ENCODE measurements at regions not wholly inside any gene's neighbourhood (a gene's known extent, or its start where the extent isn't known, plus 50 kb on each side); places are given as distances from the start of the nearest gene placed in this dataset.
"Not testable (repeated sequence)": the region's sequence is repeated elsewhere in the genome, so short reads cannot be mapped to it uniquely, and the experiment has no call there.

DNA sequence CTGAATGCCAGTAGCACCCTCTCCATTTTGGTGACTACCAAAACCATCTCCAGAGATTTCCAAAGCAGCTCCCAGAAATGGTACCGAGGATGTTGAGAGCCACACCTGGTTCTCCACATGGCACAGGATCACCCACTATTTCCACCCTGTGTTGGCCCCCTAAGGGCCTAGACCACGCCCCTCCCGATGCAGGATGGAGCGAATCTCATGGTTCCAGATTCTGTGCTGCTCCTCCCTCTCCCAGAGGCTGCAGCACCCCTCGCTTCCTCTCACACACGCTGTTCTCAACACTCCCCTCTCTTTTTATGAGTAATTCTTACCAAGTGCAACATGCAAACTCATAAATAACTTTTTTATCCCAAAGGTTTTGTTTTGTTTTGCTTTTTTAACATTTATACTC is 571.5 kb downstream of the STK39 start:
- DNase-seq = no peak

DNA sequence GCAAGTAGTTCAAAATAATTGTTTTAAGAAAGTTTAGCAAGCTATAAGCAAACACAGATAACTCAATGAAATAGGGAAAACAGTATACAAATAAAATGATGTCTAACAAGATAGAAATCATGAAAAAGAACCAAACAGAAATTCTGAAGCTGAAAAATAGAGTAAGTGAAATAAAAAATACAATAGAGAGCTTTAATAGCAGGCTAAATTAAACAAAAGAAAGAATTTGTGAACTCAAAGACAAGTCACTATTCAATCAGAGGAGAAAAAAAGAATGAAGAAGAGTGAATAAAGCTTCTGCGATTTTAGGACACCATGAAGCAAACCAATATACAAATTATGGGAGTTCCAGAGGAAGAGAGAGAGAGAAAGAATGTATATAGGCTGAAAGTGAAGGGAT is 576.8 kb downstream of the STK39 start:
- no peak for DNase-seq

DNA sequence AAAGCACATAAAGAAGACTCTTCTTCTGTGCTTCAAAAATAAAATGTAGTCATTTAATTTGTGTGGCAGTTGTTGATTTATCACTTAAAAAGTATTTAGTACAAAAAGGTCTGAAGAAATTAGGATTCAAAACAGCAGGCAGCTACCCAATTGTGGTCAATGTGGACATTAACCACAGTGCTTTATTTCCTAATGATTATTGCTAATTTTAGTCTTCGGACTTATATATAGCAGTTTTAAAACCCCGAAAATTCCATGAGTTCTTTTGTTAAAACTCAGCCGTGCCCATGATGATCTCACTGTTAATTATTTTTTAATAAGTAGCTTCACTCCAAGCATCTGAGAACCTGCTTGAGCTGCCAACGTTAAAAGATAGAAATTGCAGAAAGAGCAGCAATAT is 594.3 kb downstream of the STK39 start:
- no peak for DNase-seq

DNA sequence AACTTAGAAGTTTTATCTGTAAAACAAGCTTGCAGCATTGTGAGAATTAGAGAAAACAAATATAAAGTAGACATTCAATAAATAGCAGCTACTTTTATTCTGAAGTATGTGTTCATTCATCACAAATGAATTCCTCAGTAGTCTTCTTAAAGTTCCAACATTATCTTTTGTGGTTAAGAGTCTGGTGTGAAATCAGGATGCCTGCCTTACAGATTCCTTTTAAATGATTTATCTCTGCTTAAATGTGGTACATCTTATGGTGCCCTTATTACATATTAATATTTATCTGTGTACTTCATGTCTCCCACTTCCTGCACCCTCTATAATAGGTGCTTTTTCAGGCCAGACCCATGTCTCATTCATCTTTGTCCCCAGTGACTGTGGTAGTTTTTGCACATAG is 595.0 kb downstream of the STK39 start:
- DNase-seq = no peak

DNA sequence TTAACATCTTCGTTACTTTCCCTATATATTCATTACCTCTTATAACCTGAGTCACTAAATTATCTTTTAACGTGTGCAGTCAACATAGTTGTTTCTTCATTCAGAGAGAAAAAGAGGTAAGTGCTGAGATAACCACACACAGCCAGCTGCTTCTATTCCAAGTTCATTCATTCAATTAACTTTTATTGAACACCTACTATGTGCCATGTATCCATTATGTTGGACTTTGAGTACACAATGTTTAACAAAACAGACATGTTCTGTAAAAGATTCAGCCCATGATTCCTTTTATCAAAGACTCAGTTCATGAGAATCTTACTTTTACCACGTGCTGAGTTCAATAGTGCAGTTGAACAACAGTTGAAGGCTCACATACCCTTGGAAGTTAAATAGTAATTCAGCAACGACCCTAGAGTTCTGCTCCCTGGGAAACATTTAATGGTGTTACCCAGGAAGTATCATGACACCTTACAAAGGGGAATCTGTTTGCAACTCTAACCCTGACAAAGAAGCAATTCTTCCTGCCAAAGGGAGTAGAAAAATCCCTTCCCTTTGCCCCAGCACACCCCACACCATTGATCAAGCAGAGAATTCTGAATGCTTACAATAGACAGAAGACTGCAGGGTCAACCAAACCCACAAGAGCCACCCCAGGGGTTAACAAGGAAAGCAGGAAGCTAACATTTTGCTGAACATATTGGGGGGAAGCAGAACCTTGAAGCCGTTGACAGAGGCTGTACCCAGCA is 595.8 kb downstream of the STK39 start:
- DNase-seq = no peak

DNA sequence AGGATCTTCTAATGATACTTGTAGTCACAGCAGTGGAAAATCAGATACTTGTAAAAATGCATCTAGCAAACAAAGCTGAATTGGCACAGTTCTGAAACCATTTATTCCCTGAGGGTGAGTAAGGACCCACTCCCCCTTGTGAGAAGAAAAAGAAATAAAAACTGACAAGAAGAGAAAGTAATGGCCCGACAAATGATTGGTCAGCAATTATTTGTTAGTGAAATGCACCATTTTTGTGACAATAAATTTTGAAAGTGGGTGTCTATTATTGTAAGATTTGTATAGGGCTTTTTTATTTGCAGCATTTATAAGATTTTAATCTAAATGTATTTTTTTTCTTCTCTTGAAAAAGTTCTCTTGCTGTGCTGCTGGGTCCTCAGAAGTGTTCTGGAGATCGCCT is 600.8 kb downstream of the STK39 start:
- DNase-seq = no peak

DNA sequence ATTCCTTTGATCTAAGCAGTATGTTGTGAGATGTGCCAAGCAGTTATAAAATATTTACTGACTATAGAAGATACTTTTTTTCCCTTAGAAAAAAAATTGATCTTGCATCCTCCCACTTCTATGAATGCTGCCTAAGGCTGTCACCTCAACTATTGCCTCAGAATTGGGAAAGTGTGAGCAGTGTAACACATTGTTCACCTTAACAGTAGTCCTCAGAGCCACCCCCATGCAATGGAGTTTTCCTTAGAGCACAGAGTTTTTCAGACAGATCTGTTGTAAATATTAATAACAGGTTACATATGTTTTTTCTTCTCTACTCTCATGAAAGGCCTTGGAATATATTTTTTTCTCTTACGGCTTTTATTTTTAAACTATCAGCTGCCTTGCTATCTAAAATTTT is 607.3 kb downstream of the STK39 start:
- DNase-seq = no peak

DNA sequence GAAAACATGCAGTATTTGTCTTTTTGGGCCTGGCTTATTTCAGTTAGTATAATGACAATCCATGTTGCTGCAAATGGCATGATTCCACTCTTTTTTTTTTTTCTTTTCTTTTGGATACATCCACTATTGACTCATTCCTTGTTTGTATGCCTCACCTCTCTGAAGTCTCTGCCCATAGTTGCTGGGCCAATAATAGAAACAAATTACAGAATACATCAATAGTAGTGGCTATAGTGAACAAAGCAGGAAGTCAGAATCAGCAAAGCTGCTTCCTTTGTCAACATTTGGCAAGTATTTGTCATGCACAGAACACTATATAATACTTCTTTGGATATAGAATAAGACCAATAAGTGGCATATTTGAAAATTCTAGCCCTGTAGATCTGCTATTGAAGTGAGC is 609.7 kb downstream of the STK39 start:
- DNase-seq = no peak

DNA sequence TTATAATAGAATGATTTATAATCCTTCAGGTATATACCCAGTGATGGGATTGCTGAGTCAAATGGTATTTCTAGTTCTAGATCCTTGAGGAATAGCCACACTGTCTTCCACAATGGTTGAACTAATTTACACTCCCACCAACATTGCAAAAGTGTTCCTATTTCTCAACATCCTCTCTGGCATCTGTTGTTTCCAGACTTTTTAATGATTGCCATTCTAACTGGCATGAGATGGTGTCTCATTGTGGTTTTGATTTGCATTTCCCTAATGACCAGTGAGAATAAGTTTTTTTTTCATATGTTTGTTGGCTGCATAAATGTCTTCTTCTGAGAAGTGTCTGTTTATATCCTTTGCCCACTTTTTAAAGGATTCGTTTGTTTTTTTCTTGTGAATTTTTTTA is 615.1 kb downstream of the STK39 start:
- DNase-seq = not testable (repeated sequence)

DNA sequence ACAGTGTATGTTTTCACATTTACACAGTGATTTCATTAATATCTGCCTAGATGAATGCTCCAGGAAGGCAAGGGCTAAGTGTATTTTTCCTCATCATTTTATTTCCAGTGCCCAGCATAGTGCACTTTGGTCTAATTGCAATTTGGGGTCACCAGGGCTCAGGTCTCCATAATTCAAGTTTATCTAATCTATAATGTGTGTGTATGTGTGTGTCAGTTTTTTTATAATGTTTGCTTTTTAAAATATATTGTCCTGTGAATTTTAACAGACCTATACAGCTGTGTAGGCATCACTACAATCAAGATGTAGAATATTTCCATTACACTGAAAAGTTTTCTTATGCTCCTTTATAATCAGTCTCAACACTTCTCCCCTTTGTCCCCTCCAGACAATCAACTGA is 620.4 kb downstream of the STK39 start:
- no peak for DNase-seq

DNA sequence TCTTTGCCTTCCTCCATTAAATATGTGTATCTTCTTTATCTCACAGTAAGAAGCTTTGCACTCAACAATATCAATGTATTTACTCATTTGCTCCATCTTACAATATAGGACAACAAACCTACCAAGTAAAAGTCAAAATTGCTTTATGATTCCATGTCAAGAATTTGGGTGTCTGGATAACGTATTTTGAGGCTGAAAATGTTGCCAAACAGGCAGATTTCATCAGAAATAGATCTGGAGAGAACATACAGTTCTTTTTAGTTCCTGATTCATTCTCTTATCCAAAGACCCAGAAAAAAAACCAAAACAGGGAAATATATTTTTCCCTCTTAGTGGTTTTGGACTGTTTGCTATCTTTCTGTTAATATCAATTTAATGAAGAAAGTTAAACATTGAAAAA is 621.1 kb downstream of the STK39 start:
- no peak for DNase-seq

DNA sequence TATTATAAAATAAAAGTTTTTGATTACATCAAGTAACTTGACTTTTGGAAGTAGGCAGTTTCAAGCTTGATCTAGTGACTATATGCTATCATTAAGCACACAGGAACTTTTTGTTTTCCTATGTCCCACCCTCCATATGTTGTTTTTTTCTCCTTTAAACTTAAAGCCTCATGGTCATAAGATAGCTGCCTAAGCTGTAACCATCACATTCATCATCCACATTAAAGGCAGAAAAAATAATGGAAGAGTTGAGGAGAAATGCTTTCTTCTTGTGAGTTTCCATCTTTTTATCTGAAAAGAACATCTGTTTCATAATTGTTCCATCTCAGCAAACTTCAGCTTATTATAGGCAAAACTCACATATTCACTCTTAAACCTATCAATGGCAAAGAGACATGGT is 630.4 kb downstream of the STK39 start:
- no peak for DNase-seq

DNA sequence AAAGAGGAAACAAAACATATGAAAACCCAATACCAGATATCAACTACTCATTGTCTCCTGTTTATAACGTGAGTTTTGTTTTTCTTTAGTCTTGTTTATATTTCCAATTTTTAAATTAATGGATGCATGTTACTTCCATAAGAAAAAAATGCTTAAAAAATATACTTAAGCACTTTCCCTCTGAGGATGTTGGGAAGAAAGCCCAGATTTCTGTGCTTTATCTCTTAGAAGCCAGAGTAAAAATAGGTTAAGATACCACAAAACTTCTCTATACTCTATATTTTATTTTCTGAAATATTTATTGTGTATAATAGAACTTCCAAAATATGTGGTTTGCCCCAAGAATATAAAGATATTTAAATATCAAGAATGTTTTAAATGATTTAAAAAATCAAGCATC is 633.9 kb downstream of the STK39 start:
- no peak for DNase-seq

DNA sequence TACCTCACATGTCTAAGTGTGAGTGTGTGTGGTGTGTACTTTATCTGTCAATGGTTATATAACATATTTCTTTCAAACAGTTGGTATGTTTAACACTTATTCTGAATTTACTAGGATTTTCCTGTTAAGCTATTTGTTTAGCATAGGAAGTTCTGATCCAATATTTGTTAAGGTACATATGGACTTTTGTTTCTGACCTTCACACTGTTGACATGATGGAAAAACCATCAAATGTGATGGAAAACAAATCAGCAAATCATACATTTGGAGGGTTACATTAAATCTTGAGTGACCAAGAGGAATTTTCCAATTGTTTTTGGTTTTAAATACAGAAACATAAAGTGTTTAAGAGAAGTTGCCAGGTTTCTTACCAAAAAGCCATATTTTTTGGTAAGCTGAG is 638.9 kb downstream of the STK39 start:
- no peak for DNase-seq

DNA sequence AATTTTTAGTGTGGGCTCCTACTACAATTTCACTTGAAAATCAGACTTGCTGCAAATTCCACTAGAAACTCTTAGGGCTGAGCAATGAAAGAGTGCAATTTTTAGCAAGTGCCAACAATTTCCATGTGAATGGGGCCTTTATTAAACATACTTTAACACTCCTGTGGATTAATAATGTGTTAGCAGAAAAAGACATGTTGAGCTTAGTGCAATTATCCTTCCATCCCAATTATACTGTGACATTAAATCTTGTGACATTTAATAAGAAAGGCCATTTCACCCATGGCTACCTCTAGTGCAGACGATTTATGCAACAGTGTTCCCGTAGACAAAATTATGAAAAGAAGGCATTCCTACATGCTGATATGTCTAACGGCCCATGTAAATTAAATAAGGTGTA is 639.7 kb downstream of the STK39 start:
- no peak for DNase-seq

DNA sequence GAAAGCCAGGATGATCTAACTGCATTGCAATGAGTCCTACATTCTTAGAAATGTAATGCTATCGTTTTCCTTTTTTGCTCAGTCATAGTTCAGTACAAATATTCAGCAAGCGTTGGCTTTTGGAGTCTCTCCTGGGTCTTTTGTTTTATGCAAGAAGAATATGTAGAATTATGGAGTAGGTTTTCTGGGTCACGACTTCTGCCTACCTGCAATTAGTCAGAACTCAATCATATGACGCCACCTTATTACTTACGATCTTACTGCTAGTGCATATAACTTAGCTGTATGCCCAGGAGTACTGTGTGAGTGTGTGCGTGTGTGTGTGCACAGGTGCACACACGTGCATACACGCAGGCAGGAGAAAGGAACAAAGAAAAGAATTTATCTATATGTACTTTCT is 640.2 kb downstream of the STK39 start:
- DNase-seq = no peak

DNA sequence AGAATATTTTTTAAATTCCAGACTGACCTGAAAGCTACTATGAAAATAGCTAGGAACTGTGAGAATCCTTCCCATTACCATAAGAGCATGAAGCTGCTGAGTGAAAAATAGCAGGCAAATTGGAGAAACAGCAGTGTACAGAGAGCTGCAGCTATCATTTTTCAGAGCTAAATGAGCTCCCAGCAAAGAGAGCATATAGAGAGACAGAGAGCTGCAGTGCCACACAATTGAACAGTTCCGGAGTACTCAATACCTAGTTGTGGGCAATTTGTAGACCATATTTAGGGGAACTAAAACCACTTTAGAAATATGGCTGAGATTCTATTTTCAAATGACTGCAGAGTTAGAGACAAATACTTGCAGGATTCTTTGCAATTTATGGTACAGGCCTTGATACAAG is 645.3 kb downstream of the STK39 start:
- no peak for DNase-seq

DNA sequence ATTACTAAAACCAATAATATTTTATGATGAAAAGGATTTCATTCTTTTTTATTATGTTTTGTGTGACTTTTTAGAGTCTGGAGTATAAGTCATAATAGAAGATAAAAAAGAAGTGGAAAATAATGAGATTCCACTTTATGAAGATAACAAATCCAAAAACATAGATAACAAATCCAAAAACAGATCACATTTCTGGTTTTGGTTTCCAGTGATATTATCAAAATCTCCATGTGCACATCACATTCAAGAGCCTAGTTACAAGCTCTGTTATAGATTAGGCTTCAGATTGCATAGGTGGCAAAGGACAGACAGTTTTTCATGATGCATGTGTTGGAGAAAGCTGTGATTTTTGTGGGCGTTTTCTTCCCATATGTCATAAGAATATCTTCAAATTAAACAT is 648.2 kb downstream of the STK39 start:
- DNase-seq = no peak

DNA sequence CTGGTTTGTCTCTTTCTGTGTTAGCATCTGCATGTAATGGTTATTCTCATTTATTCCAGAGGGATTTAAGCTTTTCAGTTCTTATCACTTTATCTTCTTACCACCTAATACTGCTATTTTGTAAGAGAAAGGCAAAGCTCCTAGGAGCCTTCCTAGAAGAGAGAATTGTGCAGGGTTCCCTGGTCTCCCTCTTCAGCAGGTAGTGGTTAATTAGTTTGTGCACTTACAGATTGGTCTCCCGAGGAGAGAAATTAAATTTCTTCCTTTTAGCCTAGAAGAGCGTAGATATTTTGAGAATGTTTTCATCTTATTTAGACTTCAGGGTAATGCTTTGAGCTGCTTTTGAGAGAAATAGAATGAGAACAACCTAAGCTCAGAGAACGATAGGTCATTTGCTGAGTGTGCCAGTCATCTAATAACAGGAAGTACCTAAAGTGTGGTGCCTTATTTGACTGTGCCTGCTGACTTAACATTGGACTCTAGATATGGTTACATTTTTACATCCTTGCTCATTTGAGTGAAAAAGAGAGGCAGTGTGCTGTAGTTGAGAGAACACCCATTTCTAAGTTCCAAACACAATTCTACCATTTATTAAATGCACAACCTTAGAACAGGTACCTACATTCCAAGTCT is 651.4 kb downstream of the STK39 start:
- no peak for DNase-seq

DNA sequence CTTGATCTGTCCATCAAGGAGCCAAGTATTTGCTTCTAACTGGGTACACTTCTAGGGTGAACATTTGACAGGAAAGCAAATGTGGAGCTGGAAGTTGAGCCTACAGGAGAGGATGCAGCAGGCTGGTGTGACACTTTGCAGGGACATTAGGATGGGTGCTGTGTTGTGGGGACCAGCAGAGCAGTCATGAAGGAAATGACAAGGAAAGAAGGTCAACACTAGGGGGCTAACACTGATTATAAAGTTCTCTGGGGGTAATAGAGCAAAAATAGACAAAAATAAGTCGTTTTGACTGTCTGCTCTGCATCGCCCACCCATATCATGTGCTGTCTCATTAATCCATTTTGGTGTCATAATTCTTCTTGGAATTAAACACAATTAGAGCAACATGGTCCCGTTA is 652.4 kb downstream of the STK39 start:
- no peak for DNase-seq

DNA sequence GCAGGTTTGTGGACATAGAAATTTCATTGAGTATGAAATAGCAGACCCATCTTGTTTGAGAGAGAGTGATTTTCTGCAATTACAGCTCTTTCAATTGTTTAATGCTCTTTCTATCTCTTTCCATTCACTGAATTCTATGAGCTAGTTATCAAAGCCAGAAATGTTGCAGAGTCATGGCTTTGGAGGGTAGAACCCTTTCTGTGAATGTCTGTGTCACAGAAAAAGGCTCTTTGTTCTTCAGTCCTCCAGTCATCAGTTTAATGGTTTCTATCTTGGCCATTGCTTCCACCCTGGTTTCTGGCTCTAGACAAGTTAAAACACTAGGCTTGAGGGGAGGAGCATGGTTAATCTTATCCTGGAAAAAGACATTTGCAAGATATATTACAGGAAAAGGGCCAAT is 655.0 kb downstream of the STK39 start:
- DNase-seq = no peak

DNA sequence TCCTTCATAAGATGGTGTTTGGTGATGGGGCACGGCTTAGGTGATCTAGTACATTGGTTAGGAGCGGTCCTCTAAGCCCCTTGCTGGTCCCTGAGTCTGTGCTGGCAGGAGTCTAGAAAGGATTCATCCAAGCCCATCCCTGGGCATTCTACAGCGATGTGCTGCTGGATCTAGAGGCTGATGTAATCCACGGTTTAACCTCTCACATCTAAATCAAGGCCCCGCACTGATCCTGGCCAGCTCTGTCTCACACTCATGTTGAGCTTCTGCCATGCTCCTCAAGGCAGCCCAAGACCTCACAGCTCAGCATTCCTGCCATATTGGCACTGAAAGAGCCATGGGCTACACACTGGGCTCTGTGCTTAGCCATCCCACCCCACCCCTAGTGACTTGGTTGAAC is 664.8 kb downstream of the STK39 start:
- DNase-seq = no peak

DNA sequence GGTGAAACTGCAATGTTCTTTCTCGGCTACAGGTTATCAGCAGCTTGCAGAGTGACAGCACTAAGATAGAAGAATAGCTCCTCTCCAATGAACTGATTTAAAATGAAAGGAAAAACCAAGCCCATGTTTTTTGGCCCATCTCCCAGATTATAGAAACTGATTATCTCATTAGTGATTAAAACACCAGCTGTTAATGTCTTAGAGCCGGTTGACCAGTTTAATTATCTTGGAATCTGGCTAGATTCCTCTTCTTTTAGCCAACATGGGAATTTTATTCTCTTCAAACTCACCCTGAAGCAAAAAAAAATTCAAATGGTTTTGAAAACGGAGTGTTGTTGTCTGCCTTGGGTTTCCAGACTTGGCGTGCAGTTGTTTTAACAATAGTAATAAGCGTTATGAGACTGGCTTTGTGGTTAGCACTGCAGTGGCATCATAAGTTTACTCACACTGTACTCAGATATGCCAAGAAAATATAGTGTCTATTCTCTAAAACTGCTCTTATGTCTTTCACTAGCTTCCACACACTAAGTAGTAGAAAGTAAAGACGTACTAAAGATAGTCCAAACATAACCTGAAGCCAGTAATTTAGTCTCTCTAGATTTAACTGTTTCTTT is 665.3 kb downstream of the STK39 start:
- peak; percentile 26 for DNase-seq

DNA sequence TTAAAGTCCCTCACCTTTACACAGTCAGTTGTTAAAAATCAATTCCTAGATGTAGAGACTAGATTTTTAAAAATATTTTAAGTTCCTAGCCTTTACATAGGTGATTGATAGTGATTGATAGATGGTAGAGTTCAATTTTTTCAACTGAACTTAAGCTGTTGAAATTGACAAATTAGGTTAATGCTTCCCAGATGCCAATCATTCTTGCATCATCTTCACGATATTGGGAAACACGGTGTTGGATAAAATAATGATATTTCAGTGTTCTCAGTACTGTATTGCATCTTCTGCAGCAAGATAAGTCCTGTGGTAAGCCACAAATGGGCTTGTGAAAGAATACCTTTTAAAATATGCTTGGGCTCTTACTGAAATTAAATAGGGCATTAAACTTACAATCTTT is 667.6 kb downstream of the STK39 start:
- no peak for DNase-seq

DNA sequence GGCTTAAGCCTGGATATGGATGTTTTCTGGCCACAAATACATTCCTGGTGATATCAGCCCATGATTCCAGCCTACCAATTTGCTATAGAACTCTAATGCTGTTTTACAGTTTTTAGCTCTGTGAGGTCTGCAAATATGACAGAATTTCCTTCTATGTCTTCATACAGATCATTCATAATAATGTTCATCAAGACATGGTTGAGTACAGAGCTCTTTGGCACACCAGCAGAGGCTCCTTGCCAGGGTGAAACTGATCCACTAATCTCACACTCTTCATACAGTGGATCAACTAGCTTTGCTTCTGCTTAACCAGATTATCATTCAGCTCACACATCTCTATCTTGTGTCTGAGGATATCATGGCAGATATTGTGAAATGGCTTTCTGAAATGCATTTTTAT is 672.1 kb downstream of the STK39 start:
- no peak for DNase-seq

All from NCI-H1092 treated with DMSO at 0.1 percent for 48 hours (cell line).